Epithelial cell of prostate (primary cell): ENCODE measurements at regions not wholly inside any gene's neighbourhood (a gene's known extent, or its start where the extent isn't known, plus 50 kb on each side); places are given as distances from the start of the nearest gene placed in this dataset.
"Not testable (repeated sequence)": the region's sequence is repeated elsewhere in the genome, so short reads cannot be mapped to it uniquely, and the experiment has no call there.

Experiments used
- DNase-seq: peaks from one replicate; pipeline ENCODE4 v3.0.0-alpha.2; 2011; ENCODE audit warnings: low read depth, low spot score
- H3K27ac ChIP-seq: fragments of 450-650 bp; 2 replicates; pipeline ENCODE4 v1.5.1; 2017; ENCODE audit warnings: mild to moderate bottlenecking

DNA sequence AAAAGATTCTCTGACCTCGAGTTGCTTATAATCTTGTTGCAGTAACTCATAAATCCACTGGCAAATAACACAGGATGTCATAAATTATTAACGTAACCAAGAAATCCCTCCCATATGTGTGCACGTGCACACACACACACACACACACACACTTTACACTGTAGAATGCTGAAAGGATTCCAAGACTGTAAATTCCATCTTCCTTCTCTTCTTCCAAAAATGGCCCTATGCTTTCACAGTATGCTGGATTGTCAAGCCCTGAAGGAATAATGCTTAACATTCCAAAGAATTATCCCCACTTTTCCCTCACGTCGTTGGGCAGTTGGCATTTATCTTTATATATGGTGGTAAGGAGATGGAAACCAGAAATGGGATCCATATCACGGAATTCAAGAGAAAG is 117.5 kb upstream of the CRIM1 start:
- no peak overlapping the region for H3K27ac ChIP-seq
- DNase-seq = no peak

GRCh38 chr2:36235882-36236281 is 119.7 kb upstream of the CRIM1 start:
- DNase-seq = no peak
- no peak overlapping the region for H3K27ac ChIP-seq

GRCh38 chr2:36235426-36235825 is 120.2 kb upstream of the CRIM1 start:
- H3K27ac ChIP-seq = no peak overlapping the region
- DNase-seq = no peak

DNA sequence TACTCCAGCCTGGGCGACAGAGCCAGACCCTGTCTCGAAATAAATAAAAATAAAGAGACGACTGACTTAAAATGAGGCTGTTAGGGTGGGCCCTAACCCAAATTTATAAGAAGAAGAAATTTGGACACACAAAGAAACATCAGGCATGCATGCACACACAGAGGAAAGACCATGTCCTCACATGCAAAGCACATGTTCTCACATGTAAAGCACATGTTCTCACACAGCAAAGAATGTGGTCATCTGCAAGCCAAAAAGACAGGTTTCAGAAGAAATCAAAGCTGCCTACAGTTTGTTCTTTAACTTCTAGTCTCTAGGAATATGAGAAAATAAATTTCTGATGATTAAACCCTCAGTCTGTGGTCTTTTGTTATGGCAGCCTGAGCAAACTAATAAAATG is 132.3 kb upstream of the CRIM1 start:
- H3K27ac ChIP-seq = no peak overlapping the region
- DNase-seq = no peak

- H3K27ac ChIP-seq = no peak overlapping the region
- DNase-seq = no peak
Measured at GRCh38 chr2:36222485-36222884, 133.1 kb upstream of the CRIM1 start.

- no peak overlapping the region for H3K27ac ChIP-seq
- DNase-seq = no peak
Measured at GRCh38 chr2:36214691-36215090, 140.9 kb upstream of the CRIM1 start.

DNA sequence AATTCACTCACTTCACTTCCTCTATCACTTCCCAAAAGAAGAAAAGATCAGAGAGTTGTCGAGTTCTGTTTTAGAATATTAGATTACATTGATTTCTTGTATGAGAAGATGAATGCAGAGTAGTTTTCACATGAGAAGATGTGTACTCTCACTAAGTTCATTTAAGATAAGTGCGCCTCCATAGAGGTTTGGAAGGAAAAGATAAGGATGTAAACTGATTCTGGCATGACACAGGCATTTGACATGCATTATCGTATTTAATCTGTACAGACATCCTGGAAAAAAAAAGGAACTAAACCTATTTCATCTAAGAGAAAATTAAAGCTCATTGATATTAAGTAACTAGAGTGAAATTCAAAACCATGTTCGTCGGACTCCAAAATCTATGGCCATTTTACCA is 152.2 kb upstream of the CRIM1 start:
- no peak for DNase-seq
- no peak overlapping the region for H3K27ac ChIP-seq

- H3K27ac ChIP-seq = no peak overlapping the region
- no peak for DNase-seq
Measured at GRCh38 chr2:36197181-36197971, 158.2 kb upstream of the CRIM1 start.

DNA sequence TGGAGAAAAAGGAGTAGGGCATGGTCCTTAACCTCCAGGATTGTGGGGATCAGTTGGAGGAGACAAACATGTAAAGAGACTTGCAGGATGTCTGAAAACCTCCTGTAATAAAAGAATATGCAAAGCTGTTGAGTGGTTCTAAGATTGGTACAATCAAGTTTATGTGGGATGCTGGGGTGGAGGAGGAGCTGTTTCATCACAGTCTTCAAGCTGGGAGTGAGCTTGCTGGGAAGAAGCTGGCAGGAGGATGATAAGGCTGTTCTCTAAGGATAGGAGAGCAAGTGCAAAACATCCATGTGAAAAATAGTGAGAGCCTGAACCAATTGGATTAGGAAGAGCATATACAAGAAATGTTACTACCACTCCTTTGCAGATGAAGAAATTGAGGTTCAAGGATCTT is 161.9 kb upstream of the CRIM1 start:
- no peak for DNase-seq
- no peak overlapping the region for H3K27ac ChIP-seq

- DNase-seq = no peak
- no peak overlapping the region for H3K27ac ChIP-seq
Measured at GRCh38 chr2:36192983-36193382, 162.6 kb upstream of the CRIM1 start.

- no peak overlapping the region for H3K27ac ChIP-seq
- no peak for DNase-seq
Measured at GRCh38 chr2:36190097-36190496, 165.5 kb upstream of the CRIM1 start.

DNA sequence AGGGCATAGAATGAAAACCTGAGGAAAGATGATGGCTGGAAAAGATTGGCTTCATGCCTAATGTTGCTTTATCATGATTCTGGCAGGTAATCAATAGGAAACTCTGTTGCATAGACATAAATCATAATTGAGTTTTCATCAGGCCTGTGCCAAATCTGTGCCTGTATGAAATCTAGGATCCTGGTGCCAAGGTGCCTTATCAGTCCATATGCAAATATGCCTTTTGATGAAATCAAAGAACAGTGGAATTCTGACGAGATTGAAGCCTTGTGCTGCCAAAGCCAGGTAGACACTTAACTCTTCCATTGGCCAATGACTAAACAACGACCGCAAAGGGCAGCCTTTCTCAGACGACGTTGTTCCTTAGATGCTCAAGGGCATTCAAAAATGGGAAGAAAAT is 170.0 kb upstream of the CRIM1 start:
- no peak overlapping the region for H3K27ac ChIP-seq
- no peak for DNase-seq

DNA sequence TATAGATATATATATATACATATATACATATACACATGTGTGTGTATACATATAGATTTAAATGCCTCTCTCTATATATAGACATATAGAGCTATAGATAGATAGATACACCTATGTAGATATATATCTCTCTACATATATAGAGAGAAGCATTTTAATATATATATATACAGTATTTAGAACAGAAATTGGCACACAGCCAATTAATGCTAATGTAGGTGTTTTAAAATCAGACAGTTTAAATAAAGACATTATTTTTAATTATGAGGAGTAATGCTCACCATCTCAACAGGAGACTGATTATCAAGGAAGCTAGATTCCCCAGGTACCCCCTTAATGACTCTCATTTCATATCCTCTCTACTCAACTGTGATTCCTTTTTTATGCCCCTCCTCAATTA is 170.7 kb upstream of the CRIM1 start:
- H3K27ac ChIP-seq = no peak overlapping the region
- DNase-seq = no peak

- not testable (repeated sequence) for H3K27ac ChIP-seq
Measured at GRCh38 chr2:36180789-36181482, 174.6 kb upstream of the CRIM1 start.

DNA sequence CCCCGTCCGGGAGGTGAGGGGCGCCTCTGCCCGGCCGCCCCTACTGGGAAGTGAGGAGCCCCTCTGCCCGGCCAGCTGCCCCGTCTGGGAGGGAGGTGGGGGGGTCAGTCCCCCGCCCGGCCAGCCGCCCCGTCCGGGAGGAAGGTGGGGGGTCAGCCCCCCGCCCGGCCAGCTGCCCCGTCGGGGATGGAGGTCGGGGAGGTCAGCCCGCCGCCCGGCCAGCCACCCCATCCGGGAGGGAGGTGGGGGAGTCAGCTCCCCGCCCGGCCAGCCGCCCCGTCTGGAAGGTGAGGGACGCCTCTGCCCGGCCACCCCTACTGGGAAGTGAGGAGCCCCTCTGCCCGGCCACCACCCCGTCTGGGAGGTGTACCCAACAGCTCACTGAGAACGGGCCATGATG is 175.3 kb upstream of the CRIM1 start:
- H3K27ac ChIP-seq, DNase-seq: not testable (repeated sequence)

More at GRCh38 chr2:36180789-36181482, 174.6 kb upstream of the CRIM1 start:
- DNase-seq = not testable (repeated sequence)

GRCh38 chr2:36179668-36180269 is 175.8 kb upstream of the CRIM1 start:
- DNase-seq, H3K27ac ChIP-seq: not testable (repeated sequence)

DNA sequence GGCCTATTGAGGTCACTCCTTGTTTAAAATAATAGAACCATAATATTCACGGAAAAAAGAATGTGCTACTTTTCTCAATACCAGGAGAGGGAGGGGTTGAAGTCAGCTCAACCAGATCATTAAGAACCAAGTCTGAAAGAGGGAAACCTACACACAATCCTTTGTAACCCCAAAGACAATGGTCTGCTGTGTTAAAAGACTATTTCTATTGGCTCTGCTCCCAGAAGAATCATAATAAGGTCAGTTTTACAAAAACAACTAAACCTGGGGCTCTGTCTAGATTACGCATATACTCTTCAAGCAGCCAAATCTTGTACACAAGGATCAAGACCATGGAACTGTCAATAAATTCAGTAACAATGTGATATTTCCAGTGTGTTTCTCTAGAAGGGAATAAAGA is 177.2 kb upstream of the CRIM1 start:
- DNase-seq = no peak
- no peak overlapping the region for H3K27ac ChIP-seq

DNA sequence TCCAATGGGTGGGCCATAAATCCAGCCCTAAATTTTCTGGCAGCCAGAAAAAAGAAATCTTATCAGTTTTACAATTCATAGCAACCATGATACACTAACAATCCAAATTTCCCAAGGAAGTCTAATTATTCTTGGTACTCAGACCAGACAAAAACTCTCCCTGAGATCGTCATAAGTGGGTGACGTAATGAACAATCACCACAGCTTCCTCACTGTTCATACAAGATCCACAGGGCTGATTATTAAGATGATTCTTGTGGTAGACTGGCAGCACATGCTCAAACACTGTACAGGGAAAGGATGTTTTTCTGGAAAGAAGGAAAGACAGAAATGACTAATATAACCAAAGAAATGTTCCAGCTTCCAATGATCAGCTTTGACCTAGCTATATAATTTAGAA is 178.3 kb upstream of the CRIM1 start:
- H3K27ac ChIP-seq = no peak overlapping the region
- no peak for DNase-seq

GRCh38 chr2:36174920-36175319 is 180.7 kb upstream of the CRIM1 start:
- no peak for DNase-seq
- no peak overlapping the region for H3K27ac ChIP-seq

DNA sequence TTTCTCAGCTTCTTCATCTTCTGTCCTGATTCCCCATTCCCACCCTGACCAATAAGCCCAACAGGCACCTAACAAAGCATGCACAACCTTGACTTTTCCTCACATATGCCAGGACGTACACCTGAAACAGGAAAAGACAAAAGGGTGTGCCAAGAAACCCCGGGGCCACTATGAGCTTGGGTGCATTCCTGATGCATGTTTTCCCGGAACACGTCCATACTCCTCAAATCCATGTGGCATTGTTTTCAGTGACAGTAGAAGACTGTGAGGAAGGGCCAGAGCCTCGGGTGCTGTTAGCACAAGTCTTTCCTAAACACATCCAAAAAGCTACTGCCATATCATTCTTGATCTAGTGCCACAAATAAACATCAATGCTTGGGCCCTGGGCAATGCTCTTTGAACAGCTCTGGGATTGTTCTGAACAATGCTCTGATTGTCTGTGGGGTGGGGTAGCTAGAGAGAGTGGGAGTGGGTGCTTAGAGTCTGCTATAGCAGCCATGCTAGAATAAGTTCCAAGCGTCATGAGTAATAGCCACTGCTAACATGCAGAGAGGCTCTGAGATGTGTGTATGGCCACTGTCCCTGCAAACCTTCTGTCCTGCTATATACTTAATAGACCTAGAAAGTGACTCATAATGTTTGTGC is 181.7 kb upstream of the CRIM1 start:
- DNase-seq = no peak
- no peak overlapping the region for H3K27ac ChIP-seq

DNA sequence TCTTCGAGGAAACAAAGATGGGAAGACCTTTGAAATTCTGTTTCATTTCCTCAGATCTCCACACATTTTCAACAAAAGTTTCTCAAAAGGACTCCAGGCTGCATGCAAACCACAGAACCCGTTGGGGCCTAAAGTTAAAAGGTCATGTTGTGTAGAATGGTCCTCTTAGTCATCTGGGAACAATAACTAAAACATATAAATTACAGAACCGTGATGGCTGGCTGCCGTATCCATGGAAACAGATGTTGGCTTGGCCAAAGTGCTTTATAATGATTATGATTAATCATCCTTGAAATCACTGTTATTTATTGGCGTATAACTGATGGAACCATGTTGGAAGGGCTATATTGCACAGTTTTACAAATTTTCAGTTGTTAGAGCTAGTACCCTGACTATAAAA is 182.8 kb upstream of the CRIM1 start:
- H3K27ac ChIP-seq = no peak overlapping the region
- no peak for DNase-seq
